ENCODE measurements at regions not wholly inside any gene's neighbourhood (a gene's known extent, or its start where the extent isn't known, plus 50 kb on each side); places are given as distances from the start of the nearest gene placed in this dataset.

DNA sequence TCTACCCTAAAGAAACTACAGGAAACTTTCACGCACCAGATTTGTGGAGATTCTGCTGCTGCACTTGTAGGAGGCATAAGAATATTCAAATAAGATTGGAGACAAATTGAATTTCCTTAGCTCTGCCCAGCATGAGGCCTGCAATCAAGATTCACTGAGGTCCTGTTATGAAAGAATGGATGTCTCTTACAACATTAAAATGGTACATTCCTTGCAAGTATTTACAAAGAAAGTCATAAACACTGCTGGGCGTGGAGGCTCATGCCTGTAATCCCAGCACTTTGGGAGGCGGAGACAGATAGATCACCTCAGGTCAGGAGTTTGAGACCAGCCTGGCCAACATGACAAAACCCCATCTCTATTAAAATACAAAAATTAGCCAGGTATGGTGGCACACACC lies 74.0 kb upstream of the MAP3K4 start:
- no peak for DNase-seq
- Histone ChIP-seq H3K9me3 (no peaks in the 10 kb centered on the region), H3K4me3 (replicated peaks in 1 of 3) (no peak overlapping the region), H3K27me3 (no peaks in the 10 kb centered on the region), H3K36me3 (no peaks in the 10 kb centered on the region), H3K27ac (no peak overlapping the region), H3K4me1 (no peaks in the 10 kb centered on the region)
- WGBS, 2 donors: 86 to 98% methylated on average over 3 of the region's 3 CpGs
- TF ChIP-seq POLR2A (IDR thresholded peaks at IDR 0.05): no peak
- TF ChIP-seq, protein P1, sequence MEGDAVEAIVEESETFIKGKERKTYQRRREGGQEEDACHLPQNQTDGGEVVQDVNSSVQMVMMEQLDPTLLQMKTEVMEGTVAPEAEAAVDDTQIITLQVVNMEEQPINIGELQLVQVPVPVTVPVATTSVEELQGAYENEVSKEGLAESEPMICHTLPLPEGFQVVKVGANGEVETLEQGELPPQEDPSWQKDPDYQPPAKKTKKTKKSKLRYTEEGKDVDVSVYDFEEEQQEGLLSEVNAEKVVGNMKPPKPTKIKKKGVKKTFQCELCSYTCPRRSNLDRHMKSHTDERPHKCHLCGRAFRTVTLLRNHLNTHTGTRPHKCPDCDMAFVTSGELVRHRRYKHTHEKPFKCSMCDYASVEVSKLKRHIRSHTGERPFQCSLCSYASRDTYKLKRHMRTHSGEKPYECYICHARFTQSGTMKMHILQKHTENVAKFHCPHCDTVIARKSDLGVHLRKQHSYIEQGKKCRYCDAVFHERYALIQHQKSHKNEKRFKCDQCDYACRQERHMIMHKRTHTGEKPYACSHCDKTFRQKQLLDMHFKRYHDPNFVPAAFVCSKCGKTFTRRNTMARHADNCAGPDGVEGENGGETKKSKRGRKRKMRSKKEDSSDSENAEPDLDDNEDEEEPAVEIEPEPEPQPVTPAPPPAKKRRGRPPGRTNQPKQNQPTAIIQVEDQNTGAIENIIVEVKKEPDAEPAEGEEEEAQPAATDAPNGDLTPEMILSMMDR (IDR thresholded peaks at IDR 0.05): no peak
- intact Hi-C loops (cut with DNase I): no loop called here

DNA sequence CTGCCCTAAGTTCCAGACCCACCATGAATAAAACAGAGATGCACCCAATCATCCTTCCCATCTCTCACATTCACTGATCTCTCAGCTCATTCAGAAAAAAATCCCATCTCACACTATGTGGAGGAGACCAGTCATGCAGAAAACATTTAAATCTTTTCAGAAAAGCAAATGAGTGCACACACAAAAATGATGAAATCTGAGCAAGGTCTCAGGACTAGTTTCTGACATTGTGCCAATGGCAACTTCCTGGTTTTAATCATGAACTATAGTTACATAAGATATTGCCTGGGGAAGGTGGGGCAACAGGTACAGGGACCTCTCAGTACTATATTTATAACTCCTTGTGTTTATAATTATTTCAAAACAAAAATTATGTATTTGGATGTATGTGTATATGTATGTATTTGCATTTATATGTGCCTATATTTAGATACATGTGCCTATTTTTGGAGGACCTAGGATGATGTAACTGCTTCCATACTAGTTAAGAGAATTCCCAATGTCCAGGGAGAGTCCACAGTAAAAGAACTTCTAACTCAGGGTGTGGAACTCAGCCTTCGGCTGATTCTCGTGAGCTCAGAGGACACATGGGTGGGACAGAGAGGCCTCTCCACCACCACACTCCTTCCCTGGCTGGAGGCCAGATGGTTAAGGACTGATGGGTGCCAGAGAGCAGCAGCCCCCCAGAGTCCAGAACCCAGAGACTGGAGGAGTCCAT lies 71.7 kb upstream of the MAP3K4 start:
- H3K36me3 ChIP-seq: no peaks in the 10 kb centered on the region
- H3K27me3 ChIP-seq: no peaks in the 10 kb centered on the region
- intact Hi-C loops (cut with DNase I): no loop called here
- no peak overlapping the region for H3K4me3 ChIP-seq (replicated peaks in 1 of 3)
- 77 to 80% methylated on average over 2 of the region's 2 CpGs for WGBS, 2 donors
- no peaks in the 10 kb centered on the region for H3K4me1 ChIP-seq
- no peaks in the 10 kb centered on the region for H3K9me3 ChIP-seq
- H3K27ac ChIP-seq: no peak overlapping the region
- no peak for DNase-seq
- TF ChIP-seq, protein P1 (IDR thresholded peaks at IDR 0.05): no peak
- TF ChIP-seq POLR2A (IDR thresholded peaks at IDR 0.05): no peak

DNA sequence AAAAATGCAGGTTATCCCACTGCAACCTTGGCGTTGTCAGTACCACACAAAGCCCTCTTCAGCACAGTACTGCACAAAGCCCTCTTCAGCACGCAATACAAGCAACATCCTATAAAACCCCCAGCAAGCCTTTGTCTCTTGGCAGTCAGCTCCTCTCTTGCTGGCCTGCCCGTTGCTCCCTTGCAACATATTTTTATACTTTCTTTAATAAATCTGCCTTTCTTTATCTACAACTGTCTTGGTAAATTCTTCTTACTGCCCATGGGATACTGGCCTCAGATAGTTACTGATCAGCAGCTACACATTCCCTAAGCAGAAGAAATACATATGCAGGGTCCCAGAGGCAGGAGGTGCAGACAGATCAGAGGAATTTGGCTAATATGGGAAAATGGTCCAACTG lies 70.5 kb upstream of the MAP3K4 start:
- TF ChIP-seq POLR2A (IDR thresholded peaks at IDR 0.05): no peak
- TF ChIP-seq, protein P1 (IDR thresholded peaks at IDR 0.05): no peak
- H3K27ac ChIP-seq: no peak overlapping the region
- no peak for DNase-seq
- H3K4me3 ChIP-seq (replicated peaks in 1 of 3): no peak overlapping the region
- no peaks in the 10 kb centered on the region for H3K4me1 ChIP-seq
- WGBS, 2 donors: 81 to 84% methylated on average over 3 of the region's 3 CpGs
- H3K9me3 ChIP-seq: no peaks in the 10 kb centered on the region
- H3K36me3 ChIP-seq: no peaks in the 10 kb centered on the region
- intact Hi-C loops (cut with DNase I): no loop called here
- no peaks in the 10 kb centered on the region for H3K27me3 ChIP-seq

DNA sequence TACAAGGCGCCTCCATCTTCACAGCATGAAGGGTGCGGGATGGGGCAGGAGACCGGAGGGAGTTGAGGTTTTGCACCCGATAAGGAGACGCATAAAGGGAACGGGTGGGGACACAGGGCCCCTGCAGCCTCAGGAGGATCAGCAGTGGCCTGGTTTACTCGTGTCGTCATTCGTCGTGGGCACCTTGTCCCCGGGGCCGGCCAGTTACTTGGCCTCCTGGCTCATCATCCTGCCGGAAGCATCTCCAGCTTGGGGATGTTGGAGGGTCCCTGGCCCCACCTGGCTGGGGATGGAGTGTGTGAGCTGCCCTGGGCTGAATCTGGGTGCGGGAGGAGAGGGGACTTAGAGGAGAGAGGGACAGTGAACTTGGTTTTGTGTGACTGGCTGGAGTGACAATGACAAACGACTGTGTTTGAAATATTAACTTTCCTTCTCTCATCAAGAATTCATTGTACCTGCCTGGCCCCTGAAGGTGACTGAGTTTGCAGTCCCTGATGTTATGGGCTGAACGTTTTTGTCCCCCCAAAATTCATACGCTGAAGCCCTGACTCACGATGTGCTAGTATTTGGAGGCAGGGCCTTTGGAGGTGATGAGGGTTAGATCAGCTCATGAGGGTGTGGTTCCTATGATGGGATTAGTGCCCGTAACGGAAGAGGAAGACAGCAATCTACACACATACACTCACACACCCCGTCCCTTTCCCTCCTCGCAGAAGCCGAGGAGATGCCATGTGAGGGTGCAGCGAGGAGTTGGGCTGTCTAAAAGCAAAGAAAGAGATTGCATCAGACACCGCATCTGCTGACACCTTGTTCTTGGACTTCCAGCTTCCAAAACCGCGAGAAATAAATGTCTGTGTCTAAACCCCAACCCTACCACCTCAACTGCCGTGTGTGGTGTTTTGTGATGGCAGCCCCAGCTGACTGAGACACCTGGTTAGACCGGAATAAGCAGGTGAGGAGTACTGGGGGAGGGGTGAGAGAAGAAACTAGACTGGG lies 65.0 kb upstream of the MAP3K4 start:
- Histone ChIP-seq H3K27me3 (no peaks in the 10 kb centered on the region), H3K36me3 (no peaks in the 10 kb centered on the region), H3K4me3 (replicated peaks in 1 of 3) (no peak overlapping the region), H3K4me1 (peaks cover 3 to 9% of the 10 kb centered on the region in 2 donors), H3K9me3 (no peaks in the 10 kb centered on the region), H3K27ac (no peak overlapping the region)
- no peak for DNase-seq
- intact Hi-C loops (cut with DNase I): no loop called here
- no peak for TF ChIP-seq POLR2A (IDR thresholded peaks at IDR 0.05)
- TF ChIP-seq, protein P1 (IDR thresholded peaks at IDR 0.05): no peak
- 87 to 91% methylated on average over 29 of the region's 29 CpGs for WGBS, 2 donors

DNA sequence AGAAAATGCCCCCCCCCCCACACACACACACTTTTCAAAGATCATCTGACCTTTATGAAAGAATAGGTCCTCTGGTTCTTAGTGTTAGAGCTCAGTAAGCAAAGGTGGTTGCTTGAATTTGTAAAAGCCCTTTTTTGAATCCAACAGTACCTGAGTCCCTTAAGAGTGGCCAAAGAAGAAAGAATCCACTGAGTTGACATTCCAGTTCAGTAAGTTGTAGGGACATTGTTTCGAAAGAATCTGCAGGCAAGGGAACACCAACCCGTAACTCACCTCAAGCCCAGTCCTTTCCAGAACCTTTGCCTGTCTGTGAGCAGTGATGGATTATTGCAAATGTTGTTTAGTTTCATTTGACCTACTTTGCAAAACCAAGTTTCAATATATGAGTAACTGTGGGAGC lies 64.2 kb upstream of the MAP3K4 start:
- WGBS, 2 donors: 75 to 86% methylated on average over 2 of the region's 2 CpGs
- no peaks in the 10 kb centered on the region for H3K36me3 ChIP-seq
- no peaks in the 10 kb centered on the region for H3K9me3 ChIP-seq
- no peaks in the 10 kb centered on the region for H3K27me3 ChIP-seq
- TF ChIP-seq POLR2A (IDR thresholded peaks at IDR 0.05): no peak
- TF ChIP-seq, protein P1 (IDR thresholded peaks at IDR 0.05): no peak
- H3K4me3 ChIP-seq (replicated peaks in 1 of 3): no peak overlapping the region
- H3K4me1 ChIP-seq: peaks cover 3 to 9% of the 10 kb centered on the region in 2 donors
- intact Hi-C loops (cut with DNase I): no loop called here
- no peak for DNase-seq
- H3K27ac ChIP-seq: no peak overlapping the region
